GM18858 (cell line): ENCODE measurements at regions not wholly inside any gene's neighbourhood (a gene's known extent, or its start where the extent isn't known, plus 50 kb on each side); places are given as distances from the start of the nearest gene placed in this dataset.

ENCODE experiments used
- ATAC-seq: cut with Tn5 transposase; IDR thresholded peaks from one replicate; pipeline ENCODE4 v1.9.1; 2021; ENCODE audit not compliant: unreplicated experiment

GRCh38 chr21:26659182-26659581 lies 86.1 kb upstream of the CYYR1 start:
- no peak for ATAC-seq

- ATAC-seq, result no peak
Observed at GRCh38 chr21:26655460-26655859, 82.4 kb upstream of the CYYR1 start.

- ATAC-seq, result no peak
Observed at GRCh38 chr21:26653430-26653829, 80.3 kb upstream of the CYYR1 start.

- no peak for ATAC-seq
Observed at GRCh38 chr21:26652854-26653253, 79.8 kb upstream of the CYYR1 start.

DNA sequence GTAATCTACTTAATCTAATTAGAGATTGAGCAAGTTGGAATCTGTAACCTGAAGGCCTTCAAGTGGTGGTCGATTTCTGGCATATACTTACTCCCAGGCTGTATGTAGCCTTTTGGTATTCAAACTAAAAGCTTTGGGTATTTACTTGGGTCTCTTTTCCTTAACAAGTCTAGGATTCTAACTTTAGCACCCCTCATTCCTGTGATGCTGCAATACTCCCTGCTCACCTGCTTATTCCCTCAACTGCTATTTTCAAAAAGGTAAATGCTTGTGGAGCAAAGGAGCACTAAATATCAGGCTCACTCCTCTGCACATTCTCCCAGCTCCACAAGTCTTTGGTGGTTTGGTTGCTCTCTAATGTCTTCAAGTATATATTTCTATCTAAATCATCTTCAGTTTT lies 68.0 kb upstream of the CYYR1 start:
- ATAC-seq, result no peak

DNA sequence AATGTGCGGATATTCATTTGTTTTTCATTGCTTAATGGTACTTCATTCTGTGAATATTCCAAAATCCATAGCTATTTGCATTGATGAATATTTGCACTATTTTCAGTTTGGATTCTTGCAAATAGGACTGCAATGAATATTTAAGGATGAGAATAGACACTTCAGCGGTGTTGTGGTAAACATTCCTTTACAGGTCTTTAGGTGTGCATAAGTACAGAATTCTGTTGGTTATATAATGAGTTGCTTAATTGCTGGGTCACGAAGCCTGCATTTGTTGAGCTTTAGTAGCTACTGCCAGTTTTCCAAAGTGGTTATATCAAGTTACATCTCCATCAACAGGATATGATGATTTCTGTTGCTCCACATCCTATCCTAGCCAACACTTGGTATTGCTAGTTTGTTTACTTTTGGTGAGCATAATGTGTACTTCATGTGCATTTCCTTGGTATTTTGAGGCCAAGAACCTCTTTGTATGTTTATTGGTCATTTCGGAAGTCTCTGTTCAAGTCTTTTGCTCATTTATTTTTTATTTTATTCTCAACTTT lies 64.2 kb upstream of the CYYR1 start:
- no peak for ATAC-seq

GRCh38 chr21:26635681-26636080 lies 62.6 kb upstream of the CYYR1 start:
- ATAC-seq, result no peak

DNA sequence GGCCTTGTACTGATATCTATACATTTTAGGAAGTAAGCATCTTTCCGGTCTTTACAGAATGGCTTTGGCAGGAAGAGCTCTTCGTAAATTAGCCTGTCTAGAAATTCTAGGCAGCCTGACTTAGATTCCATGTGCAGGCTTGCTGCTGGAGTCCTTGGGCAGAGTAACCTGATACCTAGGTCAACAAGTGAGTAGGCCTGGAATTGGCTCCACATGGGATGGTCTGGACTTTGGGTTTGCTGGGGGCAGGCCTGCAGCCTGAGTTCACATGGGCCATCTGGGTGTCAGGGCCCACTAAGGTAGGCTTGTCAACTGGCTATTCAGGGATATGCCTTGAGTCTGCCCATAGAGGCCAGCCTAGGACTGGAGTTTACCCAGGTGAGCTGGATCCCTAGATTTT lies 59.6 kb upstream of the CYYR1 start:
- no peak for ATAC-seq

- no peak for ATAC-seq
Observed at GRCh38 chr21:26626187-26626586, 53.1 kb upstream of the CYYR1 start.

DNA sequence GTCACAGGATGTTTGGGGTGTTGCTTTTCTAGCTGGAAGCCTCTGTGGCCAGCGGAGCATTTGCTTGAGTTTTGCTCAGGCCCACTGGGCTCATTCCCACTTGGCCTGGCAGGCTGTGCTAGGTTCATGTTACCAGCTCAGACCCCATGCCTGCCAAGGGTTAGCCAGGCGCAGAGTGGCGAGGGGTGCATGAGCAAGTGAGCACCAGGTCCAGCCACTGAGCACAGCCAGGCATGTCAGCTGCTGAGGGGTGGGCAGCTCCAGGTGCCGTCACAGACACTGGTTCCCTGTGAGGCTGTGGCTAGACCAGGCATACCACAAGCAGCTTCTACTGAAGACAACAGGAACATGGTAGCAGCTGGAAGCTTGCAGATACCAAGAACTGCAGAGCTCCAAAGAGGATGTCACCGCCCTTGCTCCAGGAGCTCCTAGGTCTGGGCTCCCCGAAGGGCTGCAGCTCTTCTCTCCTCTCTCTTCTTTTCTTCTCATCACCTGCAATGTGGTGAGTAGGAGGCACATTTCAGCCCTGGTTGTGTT lies 52.0 kb upstream of the CYYR1 start:
- no peak for ATAC-seq
